Fibroblast of villous mesenchyme (primary cell): ENCODE measurements at regions not wholly inside any gene's neighbourhood (a gene's known extent, or its start where the extent isn't known, plus 50 kb on each side); places are given as distances from the start of the nearest gene placed in this dataset.

Experiments used
- DNase-seq: peaks from one replicate; pipeline ENCODE4 v3.0.0-alpha.2; 2010; ENCODE audit warnings: low read depth
- H3K4me3 ChIP-seq: 2 replicates; pipeline ENCODE4 v1.5.1; 2011; ENCODE audit warnings: low read depth, mild to moderate bottlenecking, low read length
- TF ChIP-seq, protein P1 (sequence below): IDR thresholded peaks from 2 replicates; pipeline ENCODE4 v1.5.1; 2012; ENCODE audit warnings: low read depth, mild to moderate bottlenecking, low read length; ENCODE audit not compliant: insufficient read depth

DNA sequence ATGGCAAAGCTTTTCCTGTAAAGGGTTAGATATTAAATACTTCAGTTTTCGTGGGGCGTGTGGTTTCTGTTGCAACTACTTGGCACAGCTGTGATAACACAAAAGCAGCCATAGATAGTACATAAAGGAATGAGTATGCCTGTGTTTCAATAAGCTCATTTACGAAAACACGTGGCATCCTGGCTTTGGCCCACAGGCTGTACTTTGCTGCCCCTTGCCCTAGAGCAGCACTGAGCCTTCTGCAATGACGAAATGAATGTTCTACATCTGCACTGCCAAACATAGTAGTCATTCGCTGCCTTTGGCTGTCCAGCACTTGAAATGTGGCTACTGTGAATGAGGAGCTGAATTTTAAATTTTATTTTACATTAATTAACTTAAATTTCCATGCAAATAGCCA is 376.2 kb upstream of the TPK1 start:
- DNase-seq: no peak
- no peak overlapping the region for H3K4me3 ChIP-seq
- TF ChIP-seq, protein P1, sequence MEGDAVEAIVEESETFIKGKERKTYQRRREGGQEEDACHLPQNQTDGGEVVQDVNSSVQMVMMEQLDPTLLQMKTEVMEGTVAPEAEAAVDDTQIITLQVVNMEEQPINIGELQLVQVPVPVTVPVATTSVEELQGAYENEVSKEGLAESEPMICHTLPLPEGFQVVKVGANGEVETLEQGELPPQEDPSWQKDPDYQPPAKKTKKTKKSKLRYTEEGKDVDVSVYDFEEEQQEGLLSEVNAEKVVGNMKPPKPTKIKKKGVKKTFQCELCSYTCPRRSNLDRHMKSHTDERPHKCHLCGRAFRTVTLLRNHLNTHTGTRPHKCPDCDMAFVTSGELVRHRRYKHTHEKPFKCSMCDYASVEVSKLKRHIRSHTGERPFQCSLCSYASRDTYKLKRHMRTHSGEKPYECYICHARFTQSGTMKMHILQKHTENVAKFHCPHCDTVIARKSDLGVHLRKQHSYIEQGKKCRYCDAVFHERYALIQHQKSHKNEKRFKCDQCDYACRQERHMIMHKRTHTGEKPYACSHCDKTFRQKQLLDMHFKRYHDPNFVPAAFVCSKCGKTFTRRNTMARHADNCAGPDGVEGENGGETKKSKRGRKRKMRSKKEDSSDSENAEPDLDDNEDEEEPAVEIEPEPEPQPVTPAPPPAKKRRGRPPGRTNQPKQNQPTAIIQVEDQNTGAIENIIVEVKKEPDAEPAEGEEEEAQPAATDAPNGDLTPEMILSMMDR: no peak

DNA sequence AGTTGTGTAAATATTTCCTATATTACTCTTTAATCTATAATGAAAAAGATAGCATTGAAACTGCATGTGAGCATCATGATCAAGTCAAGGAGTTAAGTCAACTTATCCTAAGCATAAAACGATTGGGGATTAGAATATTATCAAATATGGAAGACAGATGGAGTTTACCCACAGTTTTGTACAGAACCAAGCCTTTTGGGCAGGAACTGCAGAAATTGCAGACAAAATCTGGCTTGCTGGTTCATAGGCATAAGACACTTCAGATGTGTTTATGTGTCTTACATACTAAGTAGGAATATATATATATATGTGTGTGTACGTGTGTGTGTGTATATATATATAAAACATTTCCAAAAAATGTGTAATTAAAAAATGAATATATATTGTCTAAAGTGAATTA is 375.4 kb upstream of the TPK1 start:
- no peak for DNase-seq
- TF ChIP-seq, protein P1: no peak
- H3K4me3 ChIP-seq: no peak overlapping the region

DNA sequence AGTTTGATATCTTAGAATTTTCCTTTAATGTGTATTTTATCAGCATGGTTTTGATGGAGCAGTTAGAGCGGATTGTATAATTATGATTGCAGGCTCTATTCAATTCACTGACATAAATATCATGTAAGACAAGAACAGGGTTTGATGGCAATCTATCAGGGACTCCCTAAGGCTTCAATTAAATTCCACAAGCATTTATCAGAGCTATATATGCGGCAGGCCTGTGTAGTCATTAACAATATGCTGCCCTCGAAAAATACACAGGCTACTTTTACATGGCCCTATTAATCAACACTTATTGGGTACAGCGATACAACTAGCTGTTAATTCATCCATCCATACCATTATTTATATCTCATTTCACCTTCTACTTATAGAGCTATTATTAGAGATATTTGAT is 358.1 kb upstream of the TPK1 start:
- no peak overlapping the region for H3K4me3 ChIP-seq
- DNase-seq: no peak
- TF ChIP-seq, protein P1: no peak

DNA sequence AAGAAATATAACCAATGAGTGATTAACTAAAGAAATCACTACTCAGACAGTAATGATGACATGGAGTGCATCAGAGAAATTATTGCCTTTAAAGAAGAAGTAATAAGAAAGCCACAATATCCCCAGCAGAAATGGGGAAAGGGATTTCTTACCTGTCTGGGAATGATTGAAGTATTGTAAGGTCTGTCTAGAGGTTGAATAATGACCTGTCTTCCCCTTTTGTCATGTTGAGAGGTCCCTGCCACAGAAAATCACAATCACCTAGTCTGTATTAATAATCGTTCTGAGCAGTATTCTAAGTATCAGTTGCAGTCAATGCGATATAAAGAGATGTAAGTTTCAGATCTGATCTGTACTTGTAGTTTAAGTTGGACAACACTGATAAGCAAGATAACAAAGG is 349.1 kb upstream of the TPK1 start:
- no peak for DNase-seq
- no peak overlapping the region for H3K4me3 ChIP-seq
- TF ChIP-seq, protein P1: no peak

DNA sequence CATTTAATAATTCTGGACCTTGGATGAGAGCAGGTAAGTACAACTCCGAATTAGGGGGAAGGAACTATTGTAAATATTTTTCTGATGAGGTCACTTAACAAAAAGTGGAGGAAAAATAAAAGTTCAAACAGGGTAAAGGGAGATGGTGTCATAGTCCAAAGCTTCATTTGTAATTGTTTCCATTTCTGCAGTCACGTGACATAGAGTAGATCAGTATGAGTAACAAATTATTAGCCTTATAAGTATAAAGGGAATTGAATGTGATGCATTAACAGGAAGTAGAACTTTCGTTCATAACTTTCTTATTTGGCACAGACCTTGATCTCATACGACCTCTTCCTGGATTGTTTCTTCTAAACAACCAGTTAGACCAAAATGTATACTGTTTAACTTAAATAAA is 347.2 kb upstream of the TPK1 start:
- no peak for DNase-seq

DNA sequence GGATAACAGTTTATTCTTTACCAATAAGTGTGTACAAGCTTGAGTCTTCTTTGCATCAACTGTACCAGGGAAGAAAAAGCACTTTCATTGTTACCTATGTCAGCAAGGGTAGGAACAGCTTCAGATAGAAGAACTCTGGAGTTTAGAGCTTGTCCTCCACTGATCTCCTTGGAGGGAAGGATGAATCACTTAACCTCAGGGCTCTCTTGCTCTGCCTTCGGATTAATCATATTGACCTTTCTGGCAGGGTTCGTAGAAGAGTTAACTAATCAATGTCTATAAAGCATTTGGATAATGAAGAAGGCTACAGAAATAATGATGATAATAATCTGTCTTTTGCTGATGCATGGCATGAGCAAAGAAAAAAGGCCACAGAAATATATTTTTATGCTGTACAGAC is 339.5 kb upstream of the TPK1 start:
- no peak for DNase-seq
- TF ChIP-seq, protein P1: no peak
- no peak overlapping the region for H3K4me3 ChIP-seq

More for the DNA sequence above, 347.2 kb upstream of the TPK1 start:
- TF ChIP-seq, protein P1: no peak
- H3K4me3 ChIP-seq: no peak overlapping the region

DNA sequence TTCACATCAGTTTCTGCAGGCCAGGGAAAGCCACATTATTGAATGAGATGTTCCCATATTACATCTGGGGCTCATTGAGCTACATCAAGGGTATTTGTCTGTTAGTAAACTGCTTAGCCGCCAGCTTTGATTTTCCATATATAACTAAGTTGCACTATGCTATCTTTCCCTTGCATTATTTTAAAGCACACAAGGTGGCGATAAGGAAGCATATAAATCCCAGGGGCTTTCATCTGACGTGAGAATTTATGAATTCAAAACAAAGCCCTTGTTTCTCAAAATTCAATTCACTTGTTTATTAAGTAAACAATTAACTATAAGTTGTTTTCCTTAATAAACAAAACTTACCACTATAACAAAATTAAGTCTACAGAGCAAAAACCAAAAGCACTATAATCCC is 334.1 kb upstream of the TPK1 start:
- TF ChIP-seq, protein P1: no peak
- H3K4me3 ChIP-seq: no peak overlapping the region
- no peak for DNase-seq
